WTC11 (cell line): ENCODE measurements at regions not wholly inside any gene's neighbourhood (a gene's known extent, or its start where the extent isn't known, plus 50 kb on each side); places are given as distances from the start of the nearest gene placed in this dataset.

ENCODE experiments used
- ATAC-seq: fragments of 200-7000 bp; cut with Tn5 transposase; 2 replicates; pipeline ENCODE4 v1.10.0; 2021; ENCODE audit warnings: mild to moderate bottlenecking, moderate library complexity
- CTCF ChIA-PET: fragments of 300-600 bp; sonication (Branson Sonifier 250); formaldehyde crosslinking; loops from one replicate; lab custom pipeline; 2021; ENCODE audit warnings: antibody characterized with exemption; lab: Charles Lee
- POLR2A ChIA-PET: fragments of 350-600 bp; sonication (Branson Sonifier 250); formaldehyde crosslinking; loops from one replicate; lab custom pipeline; 2021; ENCODE audit warnings: antibody characterized with exemption; lab: Charles Lee
- DNase-seq: peaks from one replicate; pipeline ENCODE4 v3.0.0; 2021; ENCODE audit warnings: low spot score
- H3K27ac Mint-ChIP-seq: 2 replicates; pipeline ENCODE4 v1.8.0; 2021; ENCODE audit warnings: mixed read lengths
- H3K27me3 Mint-ChIP-seq: 2 replicates; pipeline ENCODE4 v1.8.0; 2021; ENCODE audit warnings: low read depth, mild to moderate bottlenecking, moderate library complexity, mixed read lengths
- H3K36me3 Mint-ChIP-seq: 2 replicates; pipeline ENCODE4 v1.8.0; 2021; ENCODE audit warnings: mixed read lengths
- H3K4me1 Mint-ChIP-seq: 2 replicates; pipeline ENCODE4 v1.8.0; 2022; ENCODE audit warnings: mixed read lengths
- H3K4me3 Mint-ChIP-seq: 2 replicates; pipeline ENCODE4 v1.8.0; 2021; ENCODE audit warnings: mild to moderate bottlenecking, moderate library complexity, mixed read lengths
- H3K9me3 Mint-ChIP-seq: 2 replicates; pipeline ENCODE4 v1.8.0; 2021; ENCODE audit warnings: mixed read lengths
- CREB1 ChIP-seq: sonication (generic); formaldehyde crosslinking; IDR thresholded peaks from 2 replicates; pipeline ENCODE4 v1.8.0; 2023; ENCODE audit warnings: mild to moderate bottlenecking, missing genetic modification reagents
- EMX1 ChIP-seq: fragments of 250-450 bp; sonication (Bioruptor Pico); IDR thresholded peaks from 2 replicates; pipeline ENCODE4 v1.8.0; 2021; ENCODE audit warnings: mild to moderate bottlenecking
- FOXJ3 ChIP-seq: sonication (generic); formaldehyde crosslinking; IDR thresholded peaks from 2 replicates; pipeline ENCODE4 v1.9.0; 2021; ENCODE audit warnings: missing genetic modification reagents, mild to moderate bottlenecking, borderline replicate concordance
- FOXP1 ChIP-seq: sonication (generic); formaldehyde crosslinking; IDR thresholded peaks from 2 replicates; pipeline ENCODE4 v1.8.0; 2022; ENCODE audit warnings: missing genetic modification reagents, mild to moderate bottlenecking, moderate library complexity, borderline replicate concordance
- GRHL2 ChIP-seq: fragments of 250-450 bp; sonication (Bioruptor Pico); IDR thresholded peaks from 2 replicates; pipeline ENCODE4 v1.8.0; 2022; ENCODE audit warnings: mild to moderate bottlenecking, moderate library complexity; ENCODE audit not compliant: insufficient replicate concordance, severe bottlenecking
- JAZF1 ChIP-seq: fragments of 250-450 bp; sonication (Bioruptor Pico); IDR thresholded peaks from 2 replicates; pipeline ENCODE4 v1.9.0; 2021; ENCODE audit warnings: moderate library complexity, mild to moderate bottlenecking, inconsistent platforms
- JUN ChIP-seq: sonication (generic); formaldehyde crosslinking; IDR thresholded peaks from 2 replicates; pipeline ENCODE4 v1.8.0; 2023; ENCODE audit warnings: mild to moderate bottlenecking, missing genetic modification reagents
- NFYB ChIP-seq: sonication (generic); formaldehyde crosslinking; conservative IDR thresholded peaks from 2 replicates; pipeline ENCODE4 v1.8.0; 2022; ENCODE audit warnings: low read depth, missing genetic modification reagents
- NR2C2 ChIP-seq: sonication (generic); formaldehyde crosslinking; IDR thresholded peaks from 2 replicates; pipeline ENCODE4 v1.8.0; 2022; ENCODE audit warnings: mild to moderate bottlenecking, missing genetic modification reagents
- RELA ChIP-seq: sonication (generic); formaldehyde crosslinking; IDR thresholded peaks from 2 replicates; pipeline ENCODE4 v1.8.1; 2022; ENCODE audit warnings: missing genetic modification reagents, mild to moderate bottlenecking, borderline replicate concordance
- SMAD3 ChIP-seq: sonication (generic); formaldehyde crosslinking; IDR thresholded peaks from 2 replicates; pipeline ENCODE4 v1.8.0; 2022; ENCODE audit warnings: missing genetic modification reagents, mild to moderate bottlenecking, borderline replicate concordance
- SMAD4 ChIP-seq: sonication (generic); formaldehyde crosslinking; IDR thresholded peaks from 2 replicates; pipeline ENCODE4 v1.8.0; 2022; ENCODE audit warnings: mild to moderate bottlenecking, missing genetic modification reagents
- TF ChIP-seq, protein P1 (sequence below): sonication (generic); formaldehyde crosslinking; IDR thresholded peaks from 2 replicates; pipeline ENCODE4 v1.8.0; 2023; ENCODE audit warnings: missing genetic modification reagents, mild to moderate bottlenecking, borderline replicate concordance
- TF ChIP-seq, protein P2 (sequence below): sonication (generic); formaldehyde crosslinking; conservative IDR thresholded peaks from 2 replicates; pipeline ENCODE4 v1.8.1; 2022; ENCODE audit warnings: mild to moderate bottlenecking, missing genetic modification reagents
- TF ChIP-seq, protein P3 (sequence below): fragments of 250-450 bp; sonication (Bioruptor Pico); IDR thresholded peaks from 2 replicates; pipeline ENCODE4 v2.1.2; 2022; ENCODE audit warnings: mild to moderate bottlenecking, moderate library complexity
- TF ChIP-seq, protein P4 (sequence below): sonication (generic); formaldehyde crosslinking; IDR thresholded peaks from 2 replicates; pipeline ENCODE4 v1.8.1; 2023; ENCODE audit warnings: mild to moderate bottlenecking, missing genetic modification reagents
- TF ChIP-seq, protein P5 (sequence below): sonication (generic); formaldehyde crosslinking; IDR thresholded peaks from 2 replicates; pipeline ENCODE4 v1.8.0; 2023; ENCODE audit warnings: mild to moderate bottlenecking, missing genetic modification reagents
- TF ChIP-seq, protein P6 (sequence below): fragments of 250-450 bp; sonication (Bioruptor Pico); IDR thresholded peaks from 2 replicates; pipeline ENCODE4 v1.9.0; 2021; ENCODE audit warnings: mild to moderate bottlenecking, borderline replicate concordance
- TF ChIP-seq, protein P7 (sequence below): sonication (generic); formaldehyde crosslinking; IDR thresholded peaks from 2 replicates; pipeline ENCODE4 v1.8.0; 2022; ENCODE audit warnings: mild to moderate bottlenecking, missing genetic modification reagents

DNA sequence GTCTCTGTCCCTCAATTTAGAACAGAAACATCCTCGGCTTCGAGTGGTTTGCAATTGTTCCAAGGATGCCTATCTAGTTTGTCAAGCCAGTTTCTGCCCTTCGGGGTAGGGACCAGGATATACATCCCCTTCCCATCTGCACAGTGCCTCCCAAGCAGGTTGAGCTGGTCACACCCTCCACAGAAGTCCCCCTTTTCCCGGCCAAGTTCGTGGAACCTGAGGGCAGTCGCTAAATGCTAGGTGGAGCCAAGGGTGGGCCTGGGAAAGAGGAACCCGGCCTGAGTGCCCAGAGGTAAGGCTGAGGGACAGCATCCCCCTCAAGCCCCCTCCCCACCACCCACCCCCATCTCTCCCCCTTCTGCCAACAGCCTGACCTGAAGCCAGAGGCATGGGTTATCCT, 62.4 kb upstream of the NANOS1 start:
- ChIA-PET CTCF (interaction anchor here (1.0 kb wide), 1 partner anchor 62 kb away, joined by 3 read pairs; no protein-coding TSS in a partner anchor), POLR2A (no interaction called here)
- TF ChIP-seq, protein P1, sequence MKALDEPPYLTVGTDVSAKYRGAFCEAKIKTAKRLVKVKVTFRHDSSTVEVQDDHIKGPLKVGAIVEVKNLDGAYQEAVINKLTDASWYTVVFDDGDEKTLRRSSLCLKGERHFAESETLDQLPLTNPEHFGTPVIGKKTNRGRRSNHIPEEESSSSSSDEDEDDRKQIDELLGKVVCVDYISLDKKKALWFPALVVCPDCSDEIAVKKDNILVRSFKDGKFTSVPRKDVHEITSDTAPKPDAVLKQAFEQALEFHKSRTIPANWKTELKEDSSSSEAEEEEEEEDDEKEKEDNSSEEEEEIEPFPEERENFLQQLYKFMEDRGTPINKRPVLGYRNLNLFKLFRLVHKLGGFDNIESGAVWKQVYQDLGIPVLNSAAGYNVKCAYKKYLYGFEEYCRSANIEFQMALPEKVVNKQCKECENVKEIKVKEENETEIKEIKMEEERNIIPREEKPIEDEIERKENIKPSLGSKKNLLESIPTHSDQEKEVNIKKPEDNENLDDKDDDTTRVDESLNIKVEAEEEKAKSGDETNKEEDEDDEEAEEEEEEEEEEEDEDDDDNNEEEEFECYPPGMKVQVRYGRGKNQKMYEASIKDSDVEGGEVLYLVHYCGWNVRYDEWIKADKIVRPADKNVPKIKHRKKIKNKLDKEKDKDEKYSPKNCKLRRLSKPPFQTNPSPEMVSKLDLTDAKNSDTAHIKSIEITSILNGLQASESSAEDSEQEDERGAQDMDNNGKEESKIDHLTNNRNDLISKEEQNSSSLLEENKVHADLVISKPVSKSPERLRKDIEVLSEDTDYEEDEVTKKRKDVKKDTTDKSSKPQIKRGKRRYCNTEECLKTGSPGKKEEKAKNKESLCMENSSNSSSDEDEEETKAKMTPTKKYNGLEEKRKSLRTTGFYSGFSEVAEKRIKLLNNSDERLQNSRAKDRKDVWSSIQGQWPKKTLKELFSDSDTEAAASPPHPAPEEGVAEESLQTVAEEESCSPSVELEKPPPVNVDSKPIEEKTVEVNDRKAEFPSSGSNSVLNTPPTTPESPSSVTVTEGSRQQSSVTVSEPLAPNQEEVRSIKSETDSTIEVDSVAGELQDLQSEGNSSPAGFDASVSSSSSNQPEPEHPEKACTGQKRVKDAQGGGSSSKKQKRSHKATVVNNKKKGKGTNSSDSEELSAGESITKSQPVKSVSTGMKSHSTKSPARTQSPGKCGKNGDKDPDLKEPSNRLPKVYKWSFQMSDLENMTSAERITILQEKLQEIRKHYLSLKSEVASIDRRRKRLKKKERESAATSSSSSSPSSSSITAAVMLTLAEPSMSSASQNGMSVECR (CRISPR knock-in tag), result no peak
- TF ChIP-seq, protein P2, sequence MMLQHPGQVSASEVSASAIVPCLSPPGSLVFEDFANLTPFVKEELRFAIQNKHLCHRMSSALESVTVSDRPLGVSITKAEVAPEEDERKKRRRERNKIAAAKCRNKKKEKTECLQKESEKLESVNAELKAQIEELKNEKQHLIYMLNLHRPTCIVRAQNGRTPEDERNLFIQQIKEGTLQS, result no peak
- no peak for TF ChIP-seq FOXP1 (CRISPR knock-in tag)
- TF ChIP-seq, protein P3, sequence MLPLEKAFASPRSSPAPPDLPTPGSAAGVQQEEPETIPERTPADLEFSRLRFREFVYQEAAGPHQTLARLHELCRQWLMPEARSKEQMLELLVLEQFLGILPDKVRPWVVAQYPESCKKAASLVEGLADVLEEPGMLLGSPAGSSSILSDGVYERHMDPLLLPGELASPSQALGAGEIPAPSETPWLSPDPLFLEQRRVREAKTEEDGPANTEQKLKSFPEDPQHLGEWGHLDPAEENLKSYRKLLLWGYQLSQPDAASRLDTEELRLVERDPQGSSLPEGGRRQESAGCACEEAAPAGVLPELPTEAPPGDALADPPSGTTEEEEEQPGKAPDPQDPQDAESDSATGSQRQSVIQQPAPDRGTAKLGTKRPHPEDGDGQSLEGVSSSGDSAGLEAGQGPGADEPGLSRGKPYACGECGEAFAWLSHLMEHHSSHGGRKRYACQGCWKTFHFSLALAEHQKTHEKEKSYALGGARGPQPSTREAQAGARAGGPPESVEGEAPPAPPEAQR (CRISPR knock-in tag), result no peak
- TF ChIP-seq EMX1 (CRISPR knock-in tag), result no peak
- TF ChIP-seq GRHL2 (CRISPR knock-in tag), result no peak
- no peak for TF ChIP-seq RELA (CRISPR knock-in tag)
- no peak for TF ChIP-seq NFYB
- TF ChIP-seq, protein P4, sequence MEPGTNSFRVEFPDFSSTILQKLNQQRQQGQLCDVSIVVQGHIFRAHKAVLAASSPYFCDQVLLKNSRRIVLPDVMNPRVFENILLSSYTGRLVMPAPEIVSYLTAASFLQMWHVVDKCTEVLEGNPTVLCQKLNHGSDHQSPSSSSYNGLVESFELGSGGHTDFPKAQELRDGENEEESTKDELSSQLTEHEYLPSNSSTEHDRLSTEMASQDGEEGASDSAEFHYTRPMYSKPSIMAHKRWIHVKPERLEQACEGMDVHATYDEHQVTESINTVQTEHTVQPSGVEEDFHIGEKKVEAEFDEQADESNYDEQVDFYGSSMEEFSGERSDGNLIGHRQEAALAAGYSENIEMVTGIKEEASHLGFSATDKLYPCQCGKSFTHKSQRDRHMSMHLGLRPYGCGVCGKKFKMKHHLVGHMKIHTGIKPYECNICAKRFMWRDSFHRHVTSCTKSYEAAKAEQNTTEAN (CRISPR knock-in tag), result no peak
- TF ChIP-seq FOXJ3 (CRISPR knock-in tag), result no peak
- Mint-ChIP-seq H3K27ac (no peak overlapping the region), H3K4me3 (no peak overlapping the region), H3K4me1 (no peaks in the 10 kb centered on the region), H3K27me3 (no peaks in the 10 kb centered on the region), H3K36me3 (no peaks in the 10 kb centered on the region), H3K9me3 (peaks cover 4% of the 10 kb centered on the region; the same call in 1 of the 2 replicates)
- ATAC-seq, result no peak
- DNase-seq, result no peak

DNA sequence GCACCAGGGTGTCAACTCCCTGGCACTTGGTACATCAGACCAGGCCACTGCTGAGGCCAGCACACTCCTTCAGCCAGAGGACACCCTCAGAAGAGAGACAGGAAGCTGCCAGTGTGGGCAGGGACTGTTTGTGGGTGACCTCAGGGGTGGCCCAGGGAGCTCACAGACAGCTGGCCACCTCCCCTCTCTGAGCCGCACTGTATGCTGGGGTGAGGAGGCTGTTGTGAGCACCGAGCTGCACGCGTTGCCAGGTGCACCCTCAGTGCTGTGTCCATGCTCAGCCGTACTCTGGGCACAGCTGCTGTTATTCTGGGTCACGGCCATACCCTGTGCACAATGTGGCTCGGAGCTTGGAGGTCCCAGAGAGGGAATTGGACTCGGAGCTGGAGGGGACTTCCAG, 61.5 kb upstream of the NANOS1 start:
- ATAC-seq (no peak), DNase-seq (no peak)
- ChIA-PET POLR2A (no interaction called here), CTCF (no interaction called here)
- no peaks in the 10 kb centered on the region for H3K36me3 Mint-ChIP-seq
- H3K9me3 Mint-ChIP-seq, result peaks cover 7% of the 10 kb centered on the region
- H3K4me1 Mint-ChIP-seq, result no peaks in the 10 kb centered on the region
- TF ChIP-seq, protein P5, sequence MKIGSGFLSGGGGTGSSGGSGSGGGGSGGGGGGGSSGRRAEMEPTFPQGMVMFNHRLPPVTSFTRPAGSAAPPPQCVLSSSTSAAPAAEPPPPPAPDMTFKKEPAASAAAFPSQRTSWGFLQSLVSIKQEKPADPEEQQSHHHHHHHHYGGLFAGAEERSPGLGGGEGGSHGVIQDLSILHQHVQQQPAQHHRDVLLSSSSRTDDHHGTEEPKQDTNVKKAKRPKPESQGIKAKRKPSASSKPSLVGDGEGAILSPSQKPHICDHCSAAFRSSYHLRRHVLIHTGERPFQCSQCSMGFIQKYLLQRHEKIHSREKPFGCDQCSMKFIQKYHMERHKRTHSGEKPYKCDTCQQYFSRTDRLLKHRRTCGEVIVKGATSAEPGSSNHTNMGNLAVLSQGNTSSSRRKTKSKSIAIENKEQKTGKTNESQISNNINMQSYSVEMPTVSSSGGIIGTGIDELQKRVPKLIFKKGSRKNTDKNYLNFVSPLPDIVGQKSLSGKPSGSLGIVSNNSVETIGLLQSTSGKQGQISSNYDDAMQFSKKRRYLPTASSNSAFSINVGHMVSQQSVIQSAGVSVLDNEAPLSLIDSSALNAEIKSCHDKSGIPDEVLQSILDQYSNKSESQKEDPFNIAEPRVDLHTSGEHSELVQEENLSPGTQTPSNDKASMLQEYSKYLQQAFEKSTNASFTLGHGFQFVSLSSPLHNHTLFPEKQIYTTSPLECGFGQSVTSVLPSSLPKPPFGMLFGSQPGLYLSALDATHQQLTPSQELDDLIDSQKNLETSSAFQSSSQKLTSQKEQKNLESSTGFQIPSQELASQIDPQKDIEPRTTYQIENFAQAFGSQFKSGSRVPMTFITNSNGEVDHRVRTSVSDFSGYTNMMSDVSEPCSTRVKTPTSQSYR (CRISPR knock-in tag), result no peak
- TF ChIP-seq JUN (CRISPR knock-in tag) (no peak), CREB1 (CRISPR knock-in tag) (no peak), JAZF1 (CRISPR knock-in tag) (no peak), SMAD3 (CRISPR knock-in tag) (no peak), SMAD4 (CRISPR knock-in tag) (no peak), NR2C2 (CRISPR knock-in tag) (no peak)
- TF ChIP-seq, protein P6, sequence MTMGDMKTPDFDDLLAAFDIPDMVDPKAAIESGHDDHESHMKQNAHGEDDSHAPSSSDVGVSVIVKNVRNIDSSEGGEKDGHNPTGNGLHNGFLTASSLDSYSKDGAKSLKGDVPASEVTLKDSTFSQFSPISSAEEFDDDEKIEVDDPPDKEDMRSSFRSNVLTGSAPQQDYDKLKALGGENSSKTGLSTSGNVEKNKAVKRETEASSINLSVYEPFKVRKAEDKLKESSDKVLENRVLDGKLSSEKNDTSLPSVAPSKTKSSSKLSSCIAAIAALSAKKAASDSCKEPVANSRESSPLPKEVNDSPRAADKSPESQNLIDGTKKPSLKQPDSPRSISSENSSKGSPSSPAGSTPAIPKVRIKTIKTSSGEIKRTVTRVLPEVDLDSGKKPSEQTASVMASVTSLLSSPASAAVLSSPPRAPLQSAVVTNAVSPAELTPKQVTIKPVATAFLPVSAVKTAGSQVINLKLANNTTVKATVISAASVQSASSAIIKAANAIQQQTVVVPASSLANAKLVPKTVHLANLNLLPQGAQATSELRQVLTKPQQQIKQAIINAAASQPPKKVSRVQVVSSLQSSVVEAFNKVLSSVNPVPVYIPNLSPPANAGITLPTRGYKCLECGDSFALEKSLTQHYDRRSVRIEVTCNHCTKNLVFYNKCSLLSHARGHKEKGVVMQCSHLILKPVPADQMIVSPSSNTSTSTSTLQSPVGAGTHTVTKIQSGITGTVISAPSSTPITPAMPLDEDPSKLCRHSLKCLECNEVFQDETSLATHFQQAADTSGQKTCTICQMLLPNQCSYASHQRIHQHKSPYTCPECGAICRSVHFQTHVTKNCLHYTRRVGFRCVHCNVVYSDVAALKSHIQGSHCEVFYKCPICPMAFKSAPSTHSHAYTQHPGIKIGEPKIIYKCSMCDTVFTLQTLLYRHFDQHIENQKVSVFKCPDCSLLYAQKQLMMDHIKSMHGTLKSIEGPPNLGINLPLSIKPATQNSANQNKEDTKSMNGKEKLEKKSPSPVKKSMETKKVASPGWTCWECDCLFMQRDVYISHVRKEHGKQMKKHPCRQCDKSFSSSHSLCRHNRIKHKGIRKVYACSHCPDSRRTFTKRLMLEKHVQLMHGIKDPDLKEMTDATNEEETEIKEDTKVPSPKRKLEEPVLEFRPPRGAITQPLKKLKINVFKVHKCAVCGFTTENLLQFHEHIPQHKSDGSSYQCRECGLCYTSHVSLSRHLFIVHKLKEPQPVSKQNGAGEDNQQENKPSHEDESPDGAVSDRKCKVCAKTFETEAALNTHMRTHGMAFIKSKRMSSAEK, result no peak
- TF ChIP-seq, protein P7, sequence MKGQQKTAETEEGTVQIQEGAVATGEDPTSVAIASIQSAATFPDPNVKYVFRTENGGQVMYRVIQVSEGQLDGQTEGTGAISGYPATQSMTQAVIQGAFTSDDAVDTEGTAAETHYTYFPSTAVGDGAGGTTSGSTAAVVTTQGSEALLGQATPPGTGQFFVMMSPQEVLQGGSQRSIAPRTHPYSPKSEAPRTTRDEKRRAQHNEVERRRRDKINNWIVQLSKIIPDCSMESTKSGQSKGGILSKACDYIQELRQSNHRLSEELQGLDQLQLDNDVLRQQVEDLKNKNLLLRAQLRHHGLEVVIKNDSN (CRISPR knock-in tag), result no peak
- H3K4me3 Mint-ChIP-seq, result no peak overlapping the region
- H3K27ac Mint-ChIP-seq, result no peak overlapping the region
- H3K27me3 Mint-ChIP-seq, result no peaks in the 10 kb centered on the region
